ENCODE measurements at regions not wholly inside any gene's neighbourhood (a gene's known extent, or its start where the extent isn't known, plus 50 kb on each side); places are given as distances from the start of the nearest gene placed in this dataset.

GRCh38 chr2:235286622-235287374, 207.0 kb upstream of the AGAP1 start:
- WGBS (ENCODE audit: insufficient coverage, low coverage, low lambda C conversion rate, missing lambda C conversion rate) = 69% methylated on average over 3 of the region's 3 CpGs
- H3K4me3 ChIP-seq = no peak overlapping the region
- no peak overlapping the region for H3K27ac ChIP-seq
- H3K4me1 ChIP-seq = no peaks in the 10 kb centered on the region
- H3K36me3 ChIP-seq = no peaks in the 10 kb centered on the region
- H3K27me3 ChIP-seq = no peaks in the 10 kb centered on the region
- ATAC-seq (no peak), DNase-seq (no peak)
- intact Hi-C loops (cut with DNase I) = no loop called here
- no peaks in the 10 kb centered on the region for H3K9me3 ChIP-seq
- no peak for TF ChIP-seq POLR2A (IDR thresholded peaks at IDR 0.05)
- TF ChIP-seq, protein P1, sequence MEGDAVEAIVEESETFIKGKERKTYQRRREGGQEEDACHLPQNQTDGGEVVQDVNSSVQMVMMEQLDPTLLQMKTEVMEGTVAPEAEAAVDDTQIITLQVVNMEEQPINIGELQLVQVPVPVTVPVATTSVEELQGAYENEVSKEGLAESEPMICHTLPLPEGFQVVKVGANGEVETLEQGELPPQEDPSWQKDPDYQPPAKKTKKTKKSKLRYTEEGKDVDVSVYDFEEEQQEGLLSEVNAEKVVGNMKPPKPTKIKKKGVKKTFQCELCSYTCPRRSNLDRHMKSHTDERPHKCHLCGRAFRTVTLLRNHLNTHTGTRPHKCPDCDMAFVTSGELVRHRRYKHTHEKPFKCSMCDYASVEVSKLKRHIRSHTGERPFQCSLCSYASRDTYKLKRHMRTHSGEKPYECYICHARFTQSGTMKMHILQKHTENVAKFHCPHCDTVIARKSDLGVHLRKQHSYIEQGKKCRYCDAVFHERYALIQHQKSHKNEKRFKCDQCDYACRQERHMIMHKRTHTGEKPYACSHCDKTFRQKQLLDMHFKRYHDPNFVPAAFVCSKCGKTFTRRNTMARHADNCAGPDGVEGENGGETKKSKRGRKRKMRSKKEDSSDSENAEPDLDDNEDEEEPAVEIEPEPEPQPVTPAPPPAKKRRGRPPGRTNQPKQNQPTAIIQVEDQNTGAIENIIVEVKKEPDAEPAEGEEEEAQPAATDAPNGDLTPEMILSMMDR (IDR thresholded peaks at IDR 0.05) = no peak

DNA sequence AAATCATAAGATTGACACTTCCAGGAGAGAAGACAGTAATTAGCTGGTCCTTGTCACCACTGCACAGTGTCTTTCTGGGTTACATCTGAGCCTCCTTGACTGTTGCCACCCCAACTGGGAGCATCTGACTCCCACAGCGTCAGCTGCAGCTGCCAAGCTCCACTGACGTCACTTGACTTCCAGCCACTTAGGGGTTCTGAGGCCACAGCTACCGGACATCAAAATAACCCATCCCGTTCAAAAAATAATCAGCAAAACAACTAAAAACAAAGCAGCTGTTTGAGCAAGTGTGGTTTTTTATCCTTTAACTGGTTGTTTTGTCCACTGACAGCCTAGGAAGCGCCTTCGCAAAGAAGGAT, 206.5 kb upstream of the AGAP1 start:
- ATAC-seq = no peak
- H3K27ac ChIP-seq = no peak overlapping the region
- WGBS (ENCODE audit: insufficient coverage, low coverage, low lambda C conversion rate, missing lambda C conversion rate) = 48% methylated on average over 6 of the region's 6 CpGs
- no peaks in the 10 kb centered on the region for H3K36me3 ChIP-seq
- no peak overlapping the region for H3K4me3 ChIP-seq
- intact Hi-C loops (cut with DNase I) = no loop called here
- TF ChIP-seq, protein P1 (IDR thresholded peaks at IDR 0.05) = no peak
- no peak for TF ChIP-seq POLR2A (IDR thresholded peaks at IDR 0.05)
- DNase-seq = no peak
- H3K4me1 ChIP-seq = no peaks in the 10 kb centered on the region
- H3K27me3 ChIP-seq = no peaks in the 10 kb centered on the region
- H3K9me3 ChIP-seq = no peaks in the 10 kb centered on the region

- H3K36me3 ChIP-seq = no peaks in the 10 kb centered on the region
- no peak overlapping the region for H3K27ac ChIP-seq
- H3K27me3 ChIP-seq = no peaks in the 10 kb centered on the region
- no peak overlapping the region for H3K4me3 ChIP-seq
- no peaks in the 10 kb centered on the region for H3K9me3 ChIP-seq
- no peak for ATAC-seq
- WGBS (ENCODE audit: insufficient coverage, low coverage, low lambda C conversion rate, missing lambda C conversion rate) = 38% methylated on average over 4 of the region's 4 CpGs
- no peaks in the 10 kb centered on the region for H3K4me1 ChIP-seq
- DNase-seq = no peak
- intact Hi-C loops (cut with DNase I) = no loop called here
- TF ChIP-seq POLR2A (IDR thresholded peaks at IDR 0.05) = no peak
- TF ChIP-seq, protein P1 (IDR thresholded peaks at IDR 0.05) = no peak
These were observed 202.4 kb upstream of the AGAP1 start for GRCh38 chr2:235291461-235291860.

DNA sequence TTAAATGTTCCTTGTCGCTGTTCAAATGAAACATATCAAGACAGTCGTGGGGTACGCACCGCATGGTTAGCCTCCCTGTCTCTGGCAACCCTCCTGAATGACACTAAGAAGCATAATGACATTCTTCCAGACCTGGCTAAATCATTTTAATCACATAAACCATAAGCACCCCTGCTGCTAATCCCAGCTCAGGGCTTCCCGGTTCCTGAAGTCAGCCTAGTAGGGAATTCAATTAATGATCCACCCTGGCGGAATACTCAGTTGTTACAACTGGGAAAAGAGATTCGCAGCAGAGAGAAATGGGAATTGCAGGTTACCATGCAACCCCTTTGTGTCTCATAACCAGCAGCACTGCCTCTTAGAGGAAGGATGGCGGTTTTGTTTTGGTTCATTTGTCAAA, 200.8 kb upstream of the AGAP1 start:
- 63% methylated on average over 8 of the region's 8 CpGs for WGBS (ENCODE audit: insufficient coverage, low coverage, low lambda C conversion rate, missing lambda C conversion rate)
- H3K4me3 ChIP-seq = no peak overlapping the region
- H3K36me3 ChIP-seq = no peaks in the 10 kb centered on the region
- H3K27me3 ChIP-seq = no peaks in the 10 kb centered on the region
- DNase-seq = no peak
- H3K9me3 ChIP-seq = no peaks in the 10 kb centered on the region
- TF ChIP-seq, protein P1 (IDR thresholded peaks at IDR 0.05) = no peak
- no peak for TF ChIP-seq POLR2A (IDR thresholded peaks at IDR 0.05)
- H3K4me1 ChIP-seq = no peaks in the 10 kb centered on the region
- intact Hi-C loops (cut with DNase I) = no loop called here
- ATAC-seq = no peak
- H3K27ac ChIP-seq = no peak overlapping the region
